ENCODE measurements at regions not wholly inside any gene's neighbourhood (a gene's known extent, or its start where the extent isn't known, plus 50 kb on each side); places are given as distances from the start of the nearest gene placed in this dataset.

- H3K4me3 ChIP-seq (ENCODE audit: low read depth, low read length): no peak overlapping the region
- no peak for TF ChIP-seq CTCF (IDR thresholded peaks at IDR 0.05; ENCODE audit: low read depth, low read length, missing control alignments)
- H3K36me3 ChIP-seq (replicated peaks): no peaks in the 10 kb centered on the region
These were observed 262.7 kb downstream of the CD83 start for GRCh38 chr6:14380086-14380820.

GRCh38 chr6:14380901-14381828 is 263.6 kb downstream of the CD83 start:
- no peaks in the 10 kb centered on the region for H3K36me3 ChIP-seq (replicated peaks)
- in situ Hi-C loops (cut with HindIII; ENCODE audit: low pct_ligation_motif_present, low sequenced_read_pairs): no loop called here
- TF ChIP-seq CTCF (IDR thresholded peaks at IDR 0.05; ENCODE audit: low read depth, low read length, missing control alignments): no peak

More at GRCh38 chr6:14380086-14380820, 262.7 kb downstream of the CD83 start:
- Histone ChIP-seq H3K27ac (no peak overlapping the region), H3K27me3 (replicated peaks) (no peaks in the 10 kb centered on the region)
- no peak for DNase-seq
- in situ Hi-C loops (cut with HindIII; ENCODE audit: low pct_ligation_motif_present, low sequenced_read_pairs): no loop called here

GRCh38 chr6:14381829-14382677 is 264.5 kb downstream of the CD83 start:
- DNase-seq: no peak
- no peak overlapping the region for H3K4me3 ChIP-seq (ENCODE audit: low read depth, low read length)
- no peaks in the 10 kb centered on the region for H3K27me3 ChIP-seq (replicated peaks)
- no peaks in the 10 kb centered on the region for H3K36me3 ChIP-seq (replicated peaks)
- no peak overlapping the region for H3K27ac ChIP-seq
- in situ Hi-C loops (cut with HindIII; ENCODE audit: low pct_ligation_motif_present, low sequenced_read_pairs): no loop called here
- no peak for TF ChIP-seq CTCF (IDR thresholded peaks at IDR 0.05; ENCODE audit: low read depth, low read length, missing control alignments)

More at GRCh38 chr6:14380901-14381828, 263.6 kb downstream of the CD83 start:
- Histone ChIP-seq H3K27me3 (replicated peaks) (no peaks in the 10 kb centered on the region), H3K27ac (no peak overlapping the region), H3K4me3 (ENCODE audit: low read depth, low read length) (no peak overlapping the region)
- DNase-seq: no peak

- H3K4me3 ChIP-seq (ENCODE audit: low read depth, low read length): no peak overlapping the region
- no peak for TF ChIP-seq CTCF (IDR thresholded peaks at IDR 0.05; ENCODE audit: low read depth, low read length, missing control alignments)
- no peaks in the 10 kb centered on the region for H3K27me3 ChIP-seq (replicated peaks)
- H3K27ac ChIP-seq: no peak overlapping the region
- no peaks in the 10 kb centered on the region for H3K36me3 ChIP-seq (replicated peaks)
- DNase-seq: no peak
- in situ Hi-C loops (cut with HindIII; ENCODE audit: low pct_ligation_motif_present, low sequenced_read_pairs): no loop called here
These were observed 265.2 kb downstream of the CD83 start for GRCh38 chr6:14382678-14383236.

- in situ Hi-C loops (cut with HindIII; ENCODE audit: low pct_ligation_motif_present, low sequenced_read_pairs): no loop called here
- H3K27ac ChIP-seq: no peak overlapping the region
- H3K4me3 ChIP-seq (ENCODE audit: low read depth, low read length): no peak overlapping the region
- H3K36me3 ChIP-seq (replicated peaks): no peaks in the 10 kb centered on the region
- no peak for TF ChIP-seq CTCF (IDR thresholded peaks at IDR 0.05; ENCODE audit: low read depth, low read length, missing control alignments)
- H3K27me3 ChIP-seq (replicated peaks): no peaks in the 10 kb centered on the region
- no peak for DNase-seq
These were observed 266.0 kb downstream of the CD83 start for GRCh38 chr6:14383393-14384174.
